ENCODE measurements at regions not wholly inside any gene's neighbourhood (a gene's known extent, or its start where the extent isn't known, plus 50 kb on each side); places are given as distances from the start of the nearest gene placed in this dataset.

DNA sequence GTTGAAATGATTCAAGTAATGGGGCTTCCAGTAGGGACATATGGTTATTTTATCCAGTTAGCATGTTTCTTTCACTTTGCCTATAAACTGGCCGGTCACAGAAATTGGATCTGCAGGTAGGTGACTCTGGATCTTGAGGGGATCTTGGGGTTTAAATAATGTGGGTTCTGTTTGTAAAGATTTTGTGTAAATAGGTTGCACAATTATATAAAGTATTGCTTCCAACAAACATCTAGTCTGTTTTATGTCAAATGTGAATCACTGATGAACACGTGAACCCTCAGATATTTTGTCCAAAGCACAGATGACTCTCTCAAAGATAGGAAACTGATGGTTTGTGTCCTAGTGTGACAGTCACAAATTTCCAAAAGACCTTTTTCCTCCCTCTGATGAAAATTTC, 98.4 kb downstream of the ZIC5 start:
- Histone ChIP-seq H3K4me3 (no peak overlapping the region), H3K36me3 (no peaks in the 10 kb centered on the region), H3K4me1 (no peaks in the 10 kb centered on the region), H3K9me3 (no peaks in the 10 kb centered on the region), H3K27ac (no peak overlapping the region), H3K27me3 (no peaks in the 10 kb centered on the region)
- no peak for DNase-seq
- intact Hi-C loops (cut with DNase I; ENCODE audit: low total_unique reads): no loop called here
- TF ChIP-seq POLR2A (IDR thresholded peaks at IDR 0.05): no peak
- TF ChIP-seq, protein P1, sequence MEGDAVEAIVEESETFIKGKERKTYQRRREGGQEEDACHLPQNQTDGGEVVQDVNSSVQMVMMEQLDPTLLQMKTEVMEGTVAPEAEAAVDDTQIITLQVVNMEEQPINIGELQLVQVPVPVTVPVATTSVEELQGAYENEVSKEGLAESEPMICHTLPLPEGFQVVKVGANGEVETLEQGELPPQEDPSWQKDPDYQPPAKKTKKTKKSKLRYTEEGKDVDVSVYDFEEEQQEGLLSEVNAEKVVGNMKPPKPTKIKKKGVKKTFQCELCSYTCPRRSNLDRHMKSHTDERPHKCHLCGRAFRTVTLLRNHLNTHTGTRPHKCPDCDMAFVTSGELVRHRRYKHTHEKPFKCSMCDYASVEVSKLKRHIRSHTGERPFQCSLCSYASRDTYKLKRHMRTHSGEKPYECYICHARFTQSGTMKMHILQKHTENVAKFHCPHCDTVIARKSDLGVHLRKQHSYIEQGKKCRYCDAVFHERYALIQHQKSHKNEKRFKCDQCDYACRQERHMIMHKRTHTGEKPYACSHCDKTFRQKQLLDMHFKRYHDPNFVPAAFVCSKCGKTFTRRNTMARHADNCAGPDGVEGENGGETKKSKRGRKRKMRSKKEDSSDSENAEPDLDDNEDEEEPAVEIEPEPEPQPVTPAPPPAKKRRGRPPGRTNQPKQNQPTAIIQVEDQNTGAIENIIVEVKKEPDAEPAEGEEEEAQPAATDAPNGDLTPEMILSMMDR (IDR thresholded peaks at IDR 0.05): no peak

DNA sequence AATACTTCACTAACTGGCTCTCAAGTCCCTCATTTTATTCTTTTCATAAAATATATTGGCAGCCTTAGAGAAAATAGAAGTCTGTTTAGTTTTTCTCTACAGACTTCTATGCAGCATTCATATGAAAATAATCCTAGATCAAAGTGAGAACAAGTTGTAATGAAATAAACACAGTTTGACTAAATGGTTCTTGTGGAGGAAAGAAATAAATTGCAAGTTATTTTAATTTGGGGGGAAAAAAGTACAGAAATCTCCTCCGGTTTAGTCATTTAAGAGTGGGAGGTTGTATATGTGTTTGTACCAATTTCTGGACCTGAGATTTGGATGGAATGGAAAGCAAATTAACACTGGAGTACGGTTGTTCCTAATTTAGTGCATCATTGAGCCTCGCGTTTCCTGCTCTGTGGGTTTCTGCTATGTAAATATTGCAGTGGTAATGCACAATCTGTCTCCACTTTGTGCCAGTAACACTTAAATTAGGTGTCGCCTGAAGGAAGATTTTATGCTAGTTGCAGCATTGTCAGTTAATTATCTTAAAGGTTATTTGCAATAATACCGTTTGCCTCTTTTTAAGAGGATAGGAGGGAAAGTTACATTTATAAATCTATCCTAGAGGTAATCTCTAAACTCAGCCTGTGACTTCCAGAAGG, 100.2 kb downstream of the ZIC5 start:
- Histone ChIP-seq H3K4me3 (no peak overlapping the region), H3K9me3 (no peaks in the 10 kb centered on the region), H3K4me1 (no peaks in the 10 kb centered on the region), H3K36me3 (no peaks in the 10 kb centered on the region), H3K27ac (no peak overlapping the region), H3K27me3 (no peaks in the 10 kb centered on the region)
- intact Hi-C loops (cut with DNase I; ENCODE audit: low total_unique reads): no loop called here
- no peak for DNase-seq
- TF ChIP-seq, protein P1 (IDR thresholded peaks at IDR 0.05): no peak
- TF ChIP-seq POLR2A (IDR thresholded peaks at IDR 0.05): no peak

DNA sequence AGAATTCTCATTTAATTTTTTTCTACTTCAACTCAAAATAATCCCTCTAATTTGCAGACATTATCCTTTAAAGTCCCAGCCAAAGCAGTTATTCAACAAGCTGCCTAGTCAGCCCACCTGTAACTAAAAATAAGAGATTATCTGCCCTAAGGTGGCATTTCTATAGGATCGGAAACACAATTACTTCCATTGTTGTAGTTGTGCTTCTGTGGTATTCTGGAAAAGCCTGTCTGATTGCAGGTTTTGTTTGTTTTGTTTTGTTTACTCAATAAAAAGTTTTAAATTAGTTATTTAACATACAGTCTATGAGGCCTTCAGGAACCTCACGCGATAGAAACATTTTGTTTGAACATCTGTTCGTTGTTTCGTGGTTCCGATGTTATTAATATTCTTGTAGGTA, 101.0 kb downstream of the ZIC5 start:
- intact Hi-C loops (cut with DNase I; ENCODE audit: low total_unique reads): no loop called here
- H3K9me3 ChIP-seq: no peaks in the 10 kb centered on the region
- H3K4me3 ChIP-seq: no peak overlapping the region
- H3K27ac ChIP-seq: no peak overlapping the region
- no peak for TF ChIP-seq POLR2A (IDR thresholded peaks at IDR 0.05)
- TF ChIP-seq, protein P1 (IDR thresholded peaks at IDR 0.05): no peak
- no peaks in the 10 kb centered on the region for H3K36me3 ChIP-seq
- no peaks in the 10 kb centered on the region for H3K4me1 ChIP-seq
- no peak for DNase-seq
- no peaks in the 10 kb centered on the region for H3K27me3 ChIP-seq

DNA sequence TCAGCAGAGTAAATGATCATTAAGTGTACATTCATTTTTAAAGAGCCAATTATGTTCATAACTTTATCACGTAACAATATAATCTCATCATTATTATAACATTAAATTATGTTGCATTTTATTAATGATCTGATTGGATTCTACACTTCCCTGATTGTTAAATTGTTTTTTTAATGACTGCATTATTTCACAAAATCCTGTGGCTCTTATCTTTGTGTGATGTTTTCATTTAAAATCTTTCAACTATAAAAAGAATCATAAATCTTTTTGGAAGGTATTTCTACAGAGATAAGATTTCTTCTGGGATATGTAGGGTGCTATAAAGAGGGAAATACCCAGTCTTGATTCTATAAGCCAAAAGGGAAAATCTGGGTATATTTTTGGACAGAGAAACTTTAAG, 101.7 kb downstream of the ZIC5 start:
- H3K36me3 ChIP-seq: no peaks in the 10 kb centered on the region
- DNase-seq: no peak
- H3K27ac ChIP-seq: no peak overlapping the region
- H3K4me1 ChIP-seq: no peaks in the 10 kb centered on the region
- H3K4me3 ChIP-seq: no peak overlapping the region
- no peak for TF ChIP-seq POLR2A (IDR thresholded peaks at IDR 0.05)
- TF ChIP-seq, protein P1 (IDR thresholded peaks at IDR 0.05): no peak
- H3K9me3 ChIP-seq: no peaks in the 10 kb centered on the region
- intact Hi-C loops (cut with DNase I; ENCODE audit: low total_unique reads): no loop called here
- no peaks in the 10 kb centered on the region for H3K27me3 ChIP-seq

DNA sequence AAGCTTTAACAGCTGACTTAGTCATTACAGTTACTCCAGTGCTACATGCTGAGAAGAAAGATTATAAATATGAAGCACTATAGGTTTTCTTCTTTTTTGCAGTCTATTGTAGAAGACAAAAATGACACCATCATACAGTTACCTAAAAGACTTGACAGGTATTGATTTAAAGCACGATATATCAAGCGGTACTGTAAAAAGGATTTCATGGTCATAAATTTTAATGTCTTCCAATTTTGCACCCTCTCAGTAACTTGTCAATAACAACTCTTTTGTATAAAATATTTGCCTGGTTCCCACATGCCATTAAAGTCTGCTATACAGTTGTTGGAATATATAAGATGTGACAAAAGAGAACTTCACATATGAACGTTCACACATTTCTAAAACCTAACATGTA, 102.8 kb downstream of the ZIC5 start:
- H3K27me3 ChIP-seq: no peaks in the 10 kb centered on the region
- no peak for DNase-seq
- H3K4me1 ChIP-seq: no peaks in the 10 kb centered on the region
- H3K4me3 ChIP-seq: no peak overlapping the region
- TF ChIP-seq POLR2A (IDR thresholded peaks at IDR 0.05): no peak
- TF ChIP-seq, protein P1 (IDR thresholded peaks at IDR 0.05): no peak
- H3K27ac ChIP-seq: no peak overlapping the region
- no peaks in the 10 kb centered on the region for H3K36me3 ChIP-seq
- H3K9me3 ChIP-seq: no peaks in the 10 kb centered on the region
- intact Hi-C loops (cut with DNase I; ENCODE audit: low total_unique reads): no loop called here

Data from uterus (tissue), 3 donors.